AG04450 (cell line): ENCODE measurements at regions not wholly inside any gene's neighbourhood (a gene's known extent, or its start where the extent isn't known, plus 50 kb on each side); places are given as distances from the start of the nearest gene placed in this dataset.

Experiments used
- CTCF ChIA-PET: fragments of 300-600, 350-600 bp; formaldehyde crosslinking; extraction: SDS; loops from one replicate; lab custom pipeline; 2022; ENCODE audit warnings: antibody characterized with exemption, inconsistent platforms; lab: Charles Lee
- POLR2A ChIA-PET: fragments of 350-600 bp; formaldehyde crosslinking; extraction: SDS; loops from one replicate; lab custom pipeline; 2021; ENCODE audit warnings: antibody characterized with exemption, inconsistent platforms; lab: Yijun Ruan, JAX
- DNase-seq: peaks from one replicate; pipeline ENCODE4 v3.0.0-alpha.2; 2011; ENCODE audit warnings: low read depth, low spot score
- H3K27ac ChIP-seq: one replicate; pipeline ENCODE4 v1.5.1; 2012; ENCODE audit warnings: low read depth, low read length, control low read depth
- H3K27me3 ChIP-seq: one replicate; pipeline ENCODE4 v1.6.0; 2012; ENCODE audit warnings: low read length; ENCODE audit not compliant: control insufficient read depth, insufficient read depth
- H3K4me3 ChIP-seq: 2 replicates; pipeline ENCODE4 v1.5.1; 2011; ENCODE audit warnings: mild to moderate bottlenecking, low read depth, low read length, control low read depth
- H3K9me3 ChIP-seq: 2 replicates; pipeline ENCODE4 v1.5.1; 2012; ENCODE audit warnings: low read length; ENCODE audit not compliant: control insufficient read depth, insufficient read depth
- CTCF ChIP-seq: IDR thresholded peaks from 2 replicates; pipeline ENCODE4 v1.5.1; 2011; ENCODE audit warnings: low read depth, low read length, control low read depth, inconsistent platforms

DNA sequence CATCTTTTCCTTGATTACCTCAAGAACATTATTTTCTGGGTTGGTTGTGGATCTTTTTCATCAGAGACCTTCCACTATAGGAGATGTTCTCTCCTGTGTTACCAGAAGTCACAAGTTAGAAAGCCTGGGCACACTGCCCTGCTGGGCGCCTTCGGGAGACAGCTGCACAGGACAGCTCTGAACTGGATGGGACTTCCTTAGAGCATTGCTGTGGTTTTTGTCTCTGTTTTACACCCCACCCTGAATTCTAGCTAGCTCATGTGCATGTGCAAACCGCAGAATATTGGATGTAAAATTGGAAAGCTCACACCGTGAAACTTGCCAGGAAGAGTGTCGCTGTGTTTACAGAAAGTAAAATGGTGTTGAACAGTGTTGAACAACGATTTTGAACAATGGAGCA lies 54.4 kb upstream of the SEC61G start:
- no peak overlapping the region for H3K4me3 ChIP-seq
- no peaks in the 10 kb centered on the region for H3K9me3 ChIP-seq
- POLR2A ChIA-PET = interaction anchor here (0.9 to 1.0 kb wide), 2 partner anchors 18 to 52 kb away, joined by 3 read pairs; no protein-coding TSS in a partner anchor
- no peak for DNase-seq
- CTCF ChIA-PET = interaction anchor here (0.7 to 1.4 kb wide), 6 partner anchors 12 to 441 kb away, joined by 3 to 5 read pairs (median 4); no protein-coding TSS in a partner anchor
- no peak for TF ChIP-seq CTCF
- H3K27me3 ChIP-seq = no peaks in the 10 kb centered on the region
- no peak overlapping the region for H3K27ac ChIP-seq

- H3K9me3 ChIP-seq = no peaks in the 10 kb centered on the region
- DNase-seq = no peak
- TF ChIP-seq CTCF = no peak
- POLR2A ChIA-PET = no interaction called here
- H3K27ac ChIP-seq = no peak overlapping the region
- H3K27me3 ChIP-seq = no peaks in the 10 kb centered on the region
- CTCF ChIA-PET = interaction anchor here (1.1 to 1.4 kb wide), 2 partner anchors 25 to 41 kb away, joined by 4 to 5 read pairs; no protein-coding TSS in a partner anchor
- H3K4me3 ChIP-seq = no peak overlapping the region
These were observed 55.4 kb upstream of the SEC61G start for GRCh38 chr7:54814401-54814800.

DNA sequence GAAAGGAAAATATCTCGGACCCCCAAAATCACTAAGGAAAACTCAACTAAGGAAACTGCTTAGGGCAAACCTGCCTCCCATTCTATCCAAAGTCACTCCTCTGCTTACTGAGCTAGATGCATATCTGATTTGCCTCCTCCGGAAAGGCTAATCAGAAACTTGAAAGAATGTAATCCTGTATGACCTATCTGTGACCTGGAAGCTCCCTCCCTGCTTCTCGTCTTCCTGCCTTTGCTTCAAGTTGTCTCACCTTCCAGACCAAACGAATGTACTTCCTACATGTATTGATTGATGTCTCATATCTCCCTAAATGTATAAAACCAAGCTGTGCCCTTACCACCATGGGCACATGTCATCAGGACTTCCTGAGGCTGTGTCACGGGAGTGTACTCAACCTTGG lies 58.1 kb upstream of the SEC61G start:
- DNase-seq = no peak
- Histone ChIP-seq H3K4me3 (no peak overlapping the region), H3K9me3 (no peaks in the 10 kb centered on the region), H3K27ac (no peak overlapping the region), H3K27me3 (no peaks in the 10 kb centered on the region)
- ChIA-PET CTCF (interaction anchor here (0.7 to 1.0 kb wide), 2 partner anchors 25 to 29 kb away, joined by 3 to 4 read pairs; no protein-coding TSS in a partner anchor), POLR2A (no interaction called here)
- no peak for TF ChIP-seq CTCF

DNA sequence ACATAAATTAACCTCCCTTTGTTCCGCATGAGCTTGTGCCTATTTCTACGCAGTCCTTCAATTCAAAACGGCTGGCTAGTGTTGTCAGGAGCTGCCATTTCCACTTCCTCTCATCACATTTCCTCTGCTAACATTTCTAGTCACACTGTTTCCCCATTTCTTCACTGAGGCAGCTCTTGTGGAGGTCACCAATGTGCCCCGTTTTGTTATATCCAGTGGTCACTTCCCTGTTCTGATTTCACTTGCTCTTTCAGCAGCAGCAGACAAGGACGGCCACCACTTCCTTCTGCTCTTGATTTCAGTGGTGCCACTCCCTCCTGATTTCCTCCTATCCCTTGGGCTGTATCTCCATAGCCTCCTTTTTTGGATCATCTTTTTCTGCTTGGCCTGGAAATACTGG lies 64.8 kb upstream of the SEC61G start:
- H3K9me3 ChIP-seq = no peaks in the 10 kb centered on the region
- no peak overlapping the region for H3K27ac ChIP-seq
- H3K27me3 ChIP-seq = no peaks in the 10 kb centered on the region
- ChIA-PET CTCF (interaction anchor here (0.6 to 1.5 kb wide), 2 partner anchors 15 to 431 kb away, joined by 3 to 5 read pairs; no protein-coding TSS in a partner anchor), POLR2A (no interaction called here)
- no peak overlapping the region for H3K4me3 ChIP-seq
- no peak for DNase-seq
- no peak for TF ChIP-seq CTCF

- Histone ChIP-seq H3K9me3 (no peaks in the 10 kb centered on the region), H3K27me3 (no peaks in the 10 kb centered on the region), H3K27ac (no peak overlapping the region), H3K4me3 (no peak overlapping the region)
- DNase-seq = no peak
- POLR2A ChIA-PET = no interaction called here
- no peak for TF ChIP-seq CTCF
- CTCF ChIA-PET = interaction anchor here (1.3 kb wide), 1 partner anchor 11 kb away, joined by 3 read pairs; no protein-coding TSS in a partner anchor
These were observed 65.6 kb upstream of the SEC61G start for GRCh38 chr7:54824655-54825054.
